ENCODE measurements at regions not wholly inside any gene's neighbourhood (a gene's known extent, or its start where the extent isn't known, plus 50 kb on each side); places are given as distances from the start of the nearest gene placed in this dataset.
"Not testable (repeated sequence)": the region's sequence is repeated elsewhere in the genome, so short reads cannot be mapped to it uniquely, and the experiment has no call there.

- TF ChIP-seq, protein P1, sequence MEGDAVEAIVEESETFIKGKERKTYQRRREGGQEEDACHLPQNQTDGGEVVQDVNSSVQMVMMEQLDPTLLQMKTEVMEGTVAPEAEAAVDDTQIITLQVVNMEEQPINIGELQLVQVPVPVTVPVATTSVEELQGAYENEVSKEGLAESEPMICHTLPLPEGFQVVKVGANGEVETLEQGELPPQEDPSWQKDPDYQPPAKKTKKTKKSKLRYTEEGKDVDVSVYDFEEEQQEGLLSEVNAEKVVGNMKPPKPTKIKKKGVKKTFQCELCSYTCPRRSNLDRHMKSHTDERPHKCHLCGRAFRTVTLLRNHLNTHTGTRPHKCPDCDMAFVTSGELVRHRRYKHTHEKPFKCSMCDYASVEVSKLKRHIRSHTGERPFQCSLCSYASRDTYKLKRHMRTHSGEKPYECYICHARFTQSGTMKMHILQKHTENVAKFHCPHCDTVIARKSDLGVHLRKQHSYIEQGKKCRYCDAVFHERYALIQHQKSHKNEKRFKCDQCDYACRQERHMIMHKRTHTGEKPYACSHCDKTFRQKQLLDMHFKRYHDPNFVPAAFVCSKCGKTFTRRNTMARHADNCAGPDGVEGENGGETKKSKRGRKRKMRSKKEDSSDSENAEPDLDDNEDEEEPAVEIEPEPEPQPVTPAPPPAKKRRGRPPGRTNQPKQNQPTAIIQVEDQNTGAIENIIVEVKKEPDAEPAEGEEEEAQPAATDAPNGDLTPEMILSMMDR (conservative IDR thresholded peaks at IDR 0.05; ENCODE audit: low read depth, low read length), result not testable (repeated sequence)
- not testable (repeated sequence) for TF ChIP-seq EZH2 (IDR thresholded peaks at IDR 0.05; ENCODE audit: borderline replicate concordance, low read depth, low read length, poor library complexity, severe bottlenecking)
These were observed 101.7 kb downstream of the POTEM start for GRCh38 chr14:19068957-19069356.

Measured in A673 (cell line).